Parathyroid adenoma (tissue), 2 donors: ENCODE measurements at regions not wholly inside any gene's neighbourhood (a gene's known extent, or its start where the extent isn't known, plus 50 kb on each side); places are given as distances from the start of the nearest gene placed in this dataset.

Experiments used
- H2AFZ ChIP-seq: fragments of 300-600 bp; sonication (generic); one replicate; pipeline ENCODE4 v1.7.0; 2017; ENCODE audit warnings: antibody characterized with exemption, mild to moderate bottlenecking
- H3K27ac ChIP-seq: fragments of 300-600 bp; sonication (generic); one replicate; pipeline ENCODE4 v1.7.0; 2017
- H3K27me3 ChIP-seq: fragments of 300-600 bp; sonication (generic); one replicate; pipeline ENCODE4 v1.7.0; 2017; ENCODE audit warnings: low read length; ENCODE audit not compliant: control insufficient read depth, insufficient read depth
- H3K36me3 ChIP-seq: fragments of 300-600 bp; sonication (generic); one replicate; pipeline ENCODE4 v1.7.0; 2017; ENCODE audit warnings: low read length; ENCODE audit not compliant: control insufficient read depth, insufficient read depth
- H3K4me1 ChIP-seq: fragments of 300-600 bp; sonication (generic); one replicate; pipeline ENCODE4 v1.7.0; 2017; ENCODE audit warnings: control low read depth
- H3K4me2 ChIP-seq: fragments of 300-600 bp; sonication (generic); one replicate; pipeline ENCODE4 v1.7.0; 2017; ENCODE audit warnings: low read length
- H3K4me3 ChIP-seq: fragments of 300-600 bp; sonication (generic); one replicate; pipeline ENCODE4 v1.7.0; 2017; ENCODE audit warnings: low read depth, low read length
- H3K79me2 ChIP-seq: fragments of 300-600 bp; sonication (generic); one replicate; pipeline ENCODE4 v1.7.0; 2017; ENCODE audit warnings: control low read depth
- H3K9ac ChIP-seq: fragments of 300-600 bp; sonication (generic); one replicate; pipeline ENCODE4 v1.7.0; 2017; ENCODE audit warnings: mild to moderate bottlenecking
- H3K9me3 ChIP-seq: fragments of 300-600 bp; sonication (generic); one replicate; pipeline ENCODE4 v1.7.0; 2017; ENCODE audit warnings: low read length; ENCODE audit not compliant: control insufficient read depth
- TF ChIP-seq, protein P1 (sequence below): fragments of 300-600 bp; sonication (generic); IDR thresholded peaks from one replicate; pipeline ENCODE4 v1.7.0; 2017; ENCODE audit warnings: antibody characterized with exemption, mild to moderate bottlenecking
- donor health status: primary hyperparathyroidism.

DNA sequence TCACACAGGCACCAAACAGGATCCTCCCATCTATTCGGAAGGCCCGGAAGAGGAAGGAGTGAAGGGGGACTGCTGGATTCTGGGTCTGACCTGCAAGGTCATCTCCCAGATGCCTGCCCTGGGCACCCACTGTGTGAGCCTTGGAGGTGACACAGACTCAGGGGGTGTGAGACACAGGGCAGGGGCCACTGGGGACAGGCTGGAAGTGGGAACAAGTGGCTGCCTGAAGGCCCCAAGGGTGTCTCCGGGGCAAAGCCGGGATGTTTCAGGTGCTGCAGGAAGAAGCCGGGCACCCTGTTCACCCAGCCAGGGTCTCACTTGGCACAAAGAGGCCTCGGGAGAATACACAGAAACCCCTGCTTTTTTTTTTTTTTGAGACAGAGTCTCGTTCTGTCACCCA is 385.5 kb downstream of the CTTN start:
- Histone ChIP-seq H3K27ac (no peak overlapping the region), H3K9me3 (no peaks in the 10 kb centered on the region), H3K4me3 (no peak overlapping the region), H3K36me3 (no peaks in the 10 kb centered on the region), H3K9ac (no peak overlapping the region), H3K27me3 (no peaks in the 10 kb centered on the region), H3K79me2 (no peaks in the 10 kb centered on the region), H3K4me1 (no peaks in the 10 kb centered on the region), H3K4me2 (no peak overlapping the region), H2AFZ (no peak overlapping the region)
- TF ChIP-seq, protein P1, sequence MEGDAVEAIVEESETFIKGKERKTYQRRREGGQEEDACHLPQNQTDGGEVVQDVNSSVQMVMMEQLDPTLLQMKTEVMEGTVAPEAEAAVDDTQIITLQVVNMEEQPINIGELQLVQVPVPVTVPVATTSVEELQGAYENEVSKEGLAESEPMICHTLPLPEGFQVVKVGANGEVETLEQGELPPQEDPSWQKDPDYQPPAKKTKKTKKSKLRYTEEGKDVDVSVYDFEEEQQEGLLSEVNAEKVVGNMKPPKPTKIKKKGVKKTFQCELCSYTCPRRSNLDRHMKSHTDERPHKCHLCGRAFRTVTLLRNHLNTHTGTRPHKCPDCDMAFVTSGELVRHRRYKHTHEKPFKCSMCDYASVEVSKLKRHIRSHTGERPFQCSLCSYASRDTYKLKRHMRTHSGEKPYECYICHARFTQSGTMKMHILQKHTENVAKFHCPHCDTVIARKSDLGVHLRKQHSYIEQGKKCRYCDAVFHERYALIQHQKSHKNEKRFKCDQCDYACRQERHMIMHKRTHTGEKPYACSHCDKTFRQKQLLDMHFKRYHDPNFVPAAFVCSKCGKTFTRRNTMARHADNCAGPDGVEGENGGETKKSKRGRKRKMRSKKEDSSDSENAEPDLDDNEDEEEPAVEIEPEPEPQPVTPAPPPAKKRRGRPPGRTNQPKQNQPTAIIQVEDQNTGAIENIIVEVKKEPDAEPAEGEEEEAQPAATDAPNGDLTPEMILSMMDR: no peak

DNA sequence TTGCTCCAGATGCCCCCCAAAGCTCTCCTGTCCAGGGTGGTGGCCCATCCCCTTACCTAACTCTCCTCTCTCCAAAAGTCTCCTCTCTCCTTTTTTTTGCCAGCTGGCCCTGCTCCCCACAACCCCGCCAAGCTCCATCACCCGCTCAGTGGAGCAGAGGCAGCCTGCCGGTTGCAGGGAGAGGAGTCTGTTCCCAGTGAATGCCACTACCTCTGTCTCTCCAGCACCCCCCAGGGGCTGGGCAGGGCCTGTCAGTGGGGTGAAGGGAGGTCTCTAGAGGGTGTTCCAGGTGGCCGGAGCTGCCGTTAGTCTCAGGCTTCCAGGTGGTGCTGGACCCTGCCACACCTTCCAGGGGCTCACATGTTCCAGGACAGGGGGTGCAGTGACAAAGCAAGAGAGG is 387.0 kb downstream of the CTTN start:
- Histone ChIP-seq H3K4me3 (no peak overlapping the region), H3K4me1 (no peaks in the 10 kb centered on the region), H3K4me2 (no peak overlapping the region), H2AFZ (no peak overlapping the region), H3K9ac (no peak overlapping the region), H3K27ac (no peak overlapping the region), H3K27me3 (no peaks in the 10 kb centered on the region), H3K79me2 (no peaks in the 10 kb centered on the region), H3K9me3 (no peaks in the 10 kb centered on the region), H3K36me3 (no peaks in the 10 kb centered on the region)
- TF ChIP-seq, protein P1: no peak

- Histone ChIP-seq H3K27me3 (no peaks in the 10 kb centered on the region), H3K4me3 (no peak overlapping the region), H3K36me3 (no peaks in the 10 kb centered on the region), H3K27ac (no peak overlapping the region), H3K4me1 (no peaks in the 10 kb centered on the region), H3K4me2 (no peak overlapping the region), H3K79me2 (no peaks in the 10 kb centered on the region), H3K9me3 (no peaks in the 10 kb centered on the region), H2AFZ (no peak overlapping the region), H3K9ac (no peak overlapping the region)
- TF ChIP-seq, protein P1: no peak
Measured at GRCh38 chr11:70786021-70786665, 387.8 kb downstream of the CTTN start.

DNA sequence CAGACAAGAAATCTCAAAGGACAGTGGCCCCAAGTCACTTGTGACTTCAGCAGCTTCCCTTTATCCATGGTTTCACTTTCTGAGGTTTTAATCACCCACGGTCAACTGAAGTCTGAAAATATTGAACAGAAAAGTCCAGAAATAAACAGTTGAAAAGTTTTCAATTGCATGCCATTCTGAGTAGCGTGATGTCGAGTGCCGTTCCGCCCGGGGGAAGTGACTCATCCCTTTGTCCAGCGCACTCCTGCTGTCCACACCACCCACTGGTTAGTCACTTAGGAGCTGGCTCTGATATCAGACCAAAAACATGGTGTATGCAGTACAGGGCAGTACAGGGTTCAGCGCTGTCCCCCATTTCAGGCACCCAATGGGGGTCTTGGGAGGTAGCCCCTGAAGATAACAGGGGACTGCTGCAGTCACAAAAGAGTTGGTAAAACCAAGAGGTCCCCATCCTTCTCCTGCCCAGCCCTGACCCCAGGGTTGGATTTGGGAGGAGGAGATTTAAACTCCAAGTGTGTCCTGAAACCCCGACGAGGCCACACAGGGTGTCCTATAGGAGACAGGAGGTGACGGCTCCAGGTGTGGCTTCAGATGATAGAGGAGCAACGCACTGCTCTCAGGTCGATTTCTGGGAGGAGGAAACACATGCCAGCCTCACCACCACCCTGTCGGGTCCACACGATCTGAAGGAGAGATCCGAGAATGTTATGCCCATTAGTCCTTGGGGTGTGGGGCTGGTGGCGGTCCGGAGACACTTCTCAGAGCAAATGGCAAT is 390.1 kb downstream of the CTTN start:
- no peaks in the 10 kb centered on the region for H3K9me3 ChIP-seq
- H3K4me1 ChIP-seq: no peaks in the 10 kb centered on the region
- H3K9ac ChIP-seq: no peak overlapping the region
- no peak overlapping the region for H2AFZ ChIP-seq
- no peaks in the 10 kb centered on the region for H3K79me2 ChIP-seq
- H3K27ac ChIP-seq: no peak overlapping the region
- H3K27me3 ChIP-seq: no peaks in the 10 kb centered on the region
- H3K4me3 ChIP-seq: no peak overlapping the region
- no peaks in the 10 kb centered on the region for H3K36me3 ChIP-seq
- H3K4me2 ChIP-seq: no peak overlapping the region
- TF ChIP-seq, protein P1: no peak
